Stimulated activated CD4-positive, alpha-beta T cell treated with anti-CD3 and anti-CD28 coated beads, Interleukin-4, amount 100 ng/mL, for 24 hours (primary cell): ENCODE measurements at regions not wholly inside any gene's neighbourhood (a gene's known extent, or its start where the extent isn't known, plus 50 kb on each side); places are given as distances from the start of the nearest gene placed in this dataset.

Experiments
- DNase-seq: peaks from one replicate; pipeline ENCODE4 v3.0.0-alpha.2; 2020

DNA sequence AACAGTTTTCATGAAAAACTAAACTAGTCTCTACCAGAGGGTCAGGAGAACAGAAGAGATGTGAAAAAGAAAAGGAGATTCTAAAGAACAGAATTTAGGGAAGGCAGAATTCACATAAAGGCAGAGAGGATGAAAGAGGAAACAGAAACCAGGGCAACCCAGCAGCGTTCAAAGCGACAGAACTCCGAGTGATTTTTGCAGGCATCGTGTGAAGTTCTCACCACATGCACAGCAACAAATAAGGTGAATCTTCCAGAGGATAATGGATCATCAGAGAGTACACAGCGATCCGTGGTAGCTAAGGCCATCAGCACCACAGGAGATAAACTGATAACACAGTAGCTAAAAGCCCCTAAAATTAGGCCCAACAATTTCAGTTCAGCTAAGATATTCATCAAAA is 250.8 kb upstream of the THBS1 start:
- no peak for DNase-seq

DNA sequence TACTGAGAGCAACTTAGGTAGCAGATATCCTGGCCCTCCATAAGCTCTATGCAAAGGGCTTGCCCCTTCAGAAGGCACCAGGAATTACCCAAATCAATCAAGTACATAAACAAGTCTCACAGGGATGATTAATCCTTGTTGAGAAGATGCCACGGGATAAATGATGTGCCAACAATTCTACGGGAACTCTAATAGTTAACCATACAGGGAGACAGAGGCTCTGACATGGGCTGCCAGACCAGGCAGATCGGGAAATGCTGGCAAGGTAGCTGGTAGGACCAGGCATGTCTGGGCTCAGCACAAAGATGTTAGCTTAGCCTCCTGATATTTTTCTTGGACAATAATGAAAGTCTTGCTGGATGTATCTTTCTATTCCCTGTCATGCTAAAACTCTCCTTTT is 249.3 kb upstream of the THBS1 start:
- no peak for DNase-seq

DNA sequence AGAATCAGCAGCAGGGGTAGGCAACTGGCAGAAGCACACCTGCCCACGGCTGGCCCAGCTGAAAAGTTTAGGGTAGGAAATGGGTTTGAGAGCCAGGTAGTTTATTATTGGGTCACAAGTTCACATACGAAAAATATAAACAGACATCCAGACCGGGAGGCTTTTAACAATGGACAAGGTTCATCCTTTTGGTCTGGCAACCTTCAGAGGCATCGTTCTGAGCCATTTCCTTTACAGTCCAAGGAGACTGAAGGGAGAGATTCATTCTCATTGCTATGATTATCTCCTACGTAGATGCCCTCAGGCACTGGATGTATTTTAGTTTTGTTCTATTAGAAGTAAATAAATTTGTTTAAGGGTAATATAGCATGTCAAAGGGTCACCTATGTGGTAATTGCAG is 248.0 kb upstream of the THBS1 start:
- no peak for DNase-seq

DNA sequence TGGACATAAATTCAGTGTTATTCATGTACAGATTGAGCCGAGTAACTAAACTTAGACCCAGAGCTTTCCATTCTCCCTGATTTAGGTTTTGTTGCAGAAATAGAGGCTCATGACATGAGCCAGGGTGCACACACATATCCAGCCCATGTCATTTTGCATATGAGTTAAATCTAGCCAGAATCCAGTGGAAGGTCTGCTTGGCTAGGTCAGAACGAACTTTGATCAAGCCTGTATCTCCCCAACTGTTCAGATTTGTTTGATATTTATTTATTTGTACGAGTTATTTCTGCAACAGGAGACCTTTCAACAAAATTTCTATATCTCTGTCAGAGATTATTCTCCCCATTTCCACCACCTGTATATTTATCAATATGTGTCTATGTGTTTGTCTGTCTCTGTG is 247.5 kb upstream of the THBS1 start:
- DNase-seq, result no peak

DNA sequence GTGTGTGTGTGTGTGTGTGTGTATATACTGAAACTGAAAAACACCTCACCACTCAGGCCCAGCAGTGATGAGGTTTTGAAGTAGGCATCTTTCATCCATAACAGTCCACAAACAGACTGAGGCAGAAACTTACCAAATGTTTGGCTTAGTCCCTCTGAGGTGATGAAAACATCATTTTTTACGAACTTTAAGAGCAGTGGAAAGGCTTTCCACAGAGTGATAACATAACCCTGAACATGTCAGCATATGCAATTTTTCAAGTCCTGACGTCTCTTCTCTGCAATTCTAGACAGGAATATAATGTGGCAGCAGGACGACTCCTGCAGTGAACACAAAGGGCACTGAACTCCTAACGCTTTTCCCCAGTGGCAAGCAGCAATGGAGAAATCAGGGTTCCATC is 247.0 kb upstream of the THBS1 start:
- DNase-seq, result no peak

DNA sequence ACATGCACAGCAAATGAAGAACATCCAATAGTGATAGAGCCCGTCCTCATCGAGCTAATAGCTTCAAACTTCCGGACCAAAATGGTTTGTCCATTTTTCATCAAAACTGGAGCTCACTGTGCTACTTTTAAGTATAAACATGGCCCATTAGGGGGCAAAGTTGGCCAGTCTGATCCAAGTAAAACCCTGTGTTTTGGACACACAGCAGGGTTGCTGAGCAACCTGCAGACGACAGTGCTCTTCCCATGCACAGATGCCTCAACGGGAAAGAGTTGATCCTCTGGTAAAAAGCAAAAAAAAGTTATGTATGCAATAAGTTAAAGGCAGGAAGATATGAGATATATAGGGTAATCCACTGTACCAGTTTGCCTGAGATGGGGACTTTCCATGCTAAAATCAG is 244.0 kb upstream of the THBS1 start:
- no peak for DNase-seq

DNA sequence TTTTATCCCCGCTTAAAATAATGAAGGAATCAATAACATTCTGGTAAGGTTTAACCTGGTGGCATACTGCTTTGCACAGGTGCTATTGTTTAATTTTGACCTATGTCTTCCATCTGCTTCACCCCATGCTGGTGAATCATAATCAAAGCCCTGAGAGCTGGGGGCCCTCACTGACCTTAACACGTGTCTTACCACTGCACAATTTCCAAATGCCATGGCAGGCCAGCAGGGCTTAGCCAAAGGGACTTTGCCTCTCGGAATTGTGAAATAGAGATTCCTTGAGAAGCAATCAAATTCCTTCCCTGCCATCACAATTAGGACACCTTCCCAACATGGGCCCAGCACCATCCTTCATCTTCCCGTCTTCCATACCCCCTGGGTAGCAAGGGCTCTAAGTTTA is 242.6 kb upstream of the THBS1 start:
- no peak for DNase-seq

DNA sequence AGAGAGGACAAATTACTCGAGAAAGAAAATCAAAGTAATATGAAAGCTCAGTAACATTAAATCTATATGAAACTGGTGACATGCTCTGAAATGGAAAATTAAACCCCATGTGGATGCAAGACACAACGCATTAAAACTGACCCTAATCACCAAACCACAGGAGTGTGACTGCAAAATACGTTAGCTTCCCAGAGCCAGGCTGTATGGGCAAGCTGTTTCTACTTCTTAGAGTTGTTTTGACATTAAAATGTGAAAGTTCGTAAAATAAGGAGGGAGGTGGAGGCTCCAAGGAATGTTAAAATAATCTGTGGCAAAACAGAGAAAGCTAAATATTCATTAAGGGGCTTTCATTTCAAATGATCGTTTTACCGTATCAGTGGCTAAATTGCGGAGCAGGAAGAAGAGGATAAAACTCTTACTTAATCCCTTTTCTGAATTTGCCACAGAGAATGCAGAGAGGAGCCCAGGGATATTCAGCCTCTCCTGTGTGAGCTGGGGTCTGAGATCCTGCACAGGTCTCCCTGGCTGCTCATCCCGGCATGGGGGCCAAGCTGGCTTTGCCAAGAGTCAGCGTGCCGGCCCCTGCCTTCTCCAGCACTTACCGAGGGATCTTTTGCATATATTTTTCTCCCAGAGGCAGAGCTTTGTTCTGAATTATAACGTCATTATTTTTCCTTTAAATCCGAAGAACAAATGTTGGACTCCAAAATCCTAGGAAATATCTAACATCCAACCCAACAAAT is 239.8 kb upstream of the THBS1 start:
- DNase-seq, result no peak

DNA sequence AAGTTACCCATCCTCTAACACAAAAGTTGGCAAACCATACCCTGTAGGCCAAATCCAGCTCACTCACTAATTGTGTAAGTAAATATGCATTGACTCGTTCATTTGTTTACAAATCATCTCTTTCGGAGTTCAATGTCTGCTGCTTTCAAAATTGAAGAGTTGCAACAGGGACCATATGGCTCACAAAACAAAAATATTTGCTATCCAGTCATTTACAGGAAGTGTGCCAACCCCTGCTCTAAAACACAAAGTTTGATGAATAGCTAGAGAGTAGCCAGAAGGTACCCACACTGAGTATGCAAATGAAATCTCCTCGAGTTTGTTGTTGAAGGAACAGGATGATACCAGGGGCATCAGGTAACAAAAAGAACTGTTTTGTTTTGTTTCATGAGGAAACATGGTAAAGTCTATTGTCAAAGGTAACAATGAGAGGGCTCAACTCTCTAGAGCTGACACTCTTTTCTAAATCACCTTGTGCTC is 236.2 kb upstream of the THBS1 start:
- DNase-seq, result no peak

DNA sequence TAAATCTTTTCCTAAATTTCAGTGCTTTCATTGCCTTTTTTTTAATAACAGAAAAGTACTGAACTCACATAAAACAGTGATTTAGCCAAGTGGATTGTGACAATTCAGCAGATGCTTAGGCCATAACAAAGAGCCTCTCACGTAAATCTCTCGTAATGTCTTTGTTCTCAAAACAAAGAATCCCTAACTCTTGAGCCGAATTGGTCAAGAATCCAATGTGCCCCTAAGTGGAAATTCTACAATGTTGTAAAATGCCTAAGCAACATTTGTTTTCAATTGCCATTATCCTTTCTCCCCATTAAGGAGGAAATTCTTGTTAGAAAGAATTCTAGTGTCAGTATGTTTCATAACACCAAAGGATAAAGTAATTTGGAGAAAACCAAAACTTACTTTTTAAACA is 235.7 kb upstream of the THBS1 start:
- DNase-seq, result no peak

DNA sequence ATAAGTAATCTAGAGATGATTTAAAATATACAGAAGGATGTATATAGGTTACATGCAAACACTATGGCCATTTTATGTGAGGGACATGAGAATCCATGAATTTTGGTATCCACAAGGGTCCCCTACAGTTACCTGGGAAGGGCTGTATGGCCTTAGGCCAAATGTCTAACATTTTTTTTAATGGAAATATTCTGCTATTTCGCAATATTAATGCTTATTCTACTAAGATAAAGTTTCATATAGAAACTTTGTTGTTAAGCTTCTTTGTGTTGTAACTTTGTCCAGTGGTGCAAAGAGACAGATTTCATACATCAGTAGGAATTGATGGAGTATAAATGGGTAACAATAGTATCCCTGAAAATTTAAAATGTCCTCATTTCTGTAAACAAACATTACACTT is 233.4 kb upstream of the THBS1 start:
- DNase-seq, result no peak

DNA sequence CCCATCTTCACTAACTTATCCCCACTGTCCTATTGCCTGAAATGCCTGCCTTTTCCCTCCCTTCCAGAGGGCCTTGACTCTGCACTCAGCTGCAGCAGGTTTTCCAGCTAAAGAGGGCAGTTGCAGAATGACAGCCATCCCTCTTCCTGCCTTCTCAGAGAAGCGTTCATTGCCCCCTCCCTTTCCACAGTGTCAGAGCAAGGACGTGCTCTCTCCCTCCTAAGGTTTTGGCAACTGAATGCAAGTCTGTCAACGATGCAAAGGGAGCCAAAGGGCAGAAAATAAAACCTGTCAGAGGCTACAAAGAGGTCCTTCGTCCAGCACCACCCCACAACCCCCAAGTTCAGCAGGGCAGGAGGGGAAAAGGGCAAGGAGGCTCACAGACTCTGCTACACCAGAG is 230.1 kb upstream of the THBS1 start:
- DNase-seq, result no peak

DNA sequence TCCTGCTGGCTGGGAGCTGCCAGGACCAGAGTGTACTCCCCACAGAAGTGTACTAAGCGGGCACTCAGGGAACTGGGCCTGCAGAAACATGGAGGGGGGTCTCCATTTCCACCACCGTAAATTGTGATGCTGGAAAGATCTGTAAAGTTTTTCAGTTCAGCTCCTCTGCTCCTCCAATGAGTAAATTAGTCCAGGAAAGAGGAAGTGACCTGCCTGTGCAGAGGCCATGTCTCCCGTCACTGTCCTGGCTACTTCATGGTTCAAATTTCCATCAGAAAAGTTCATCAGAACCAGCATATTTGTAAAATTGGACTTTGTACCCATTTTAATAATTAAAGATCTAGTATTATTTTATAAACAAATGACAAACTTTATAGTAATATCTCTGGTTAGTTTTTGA is 226.7 kb upstream of the THBS1 start:
- DNase-seq, result no peak

DNA sequence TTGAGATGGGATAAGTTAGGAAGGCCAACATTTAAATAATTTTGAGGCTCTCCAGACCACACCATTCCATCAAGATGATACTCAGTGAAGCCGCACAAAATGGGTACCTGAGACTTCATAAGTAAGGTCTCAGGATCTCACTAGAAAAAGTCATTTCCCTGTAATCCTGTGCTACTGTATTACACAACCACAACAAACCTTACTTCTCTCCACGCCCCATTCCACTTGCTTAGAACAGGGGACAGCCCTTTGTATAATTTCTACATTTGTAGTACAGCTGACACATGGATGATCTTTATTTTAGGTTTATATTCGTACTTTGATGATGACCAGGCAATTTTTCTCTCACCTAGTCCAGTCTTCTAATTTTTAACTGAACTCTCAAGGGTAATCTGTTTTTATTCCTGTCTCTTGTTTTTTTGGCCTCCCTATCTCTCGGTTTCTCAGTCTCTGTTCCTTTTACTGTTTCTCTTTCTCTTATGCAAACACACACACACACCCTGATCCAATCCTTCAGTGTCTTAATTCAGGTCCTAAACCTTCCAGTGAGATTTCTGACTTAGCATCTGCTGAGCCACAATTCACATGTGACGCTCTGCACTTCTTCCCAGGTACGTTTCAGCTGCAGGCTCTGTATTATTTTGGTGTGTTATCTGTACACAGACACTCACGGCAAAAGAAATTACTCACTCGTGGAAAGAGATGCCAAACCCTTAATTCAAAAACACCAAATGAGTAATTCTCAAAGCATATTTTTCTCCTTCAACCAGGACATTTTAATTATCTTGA is 223.2 kb upstream of the THBS1 start:
- no peak for DNase-seq

DNA sequence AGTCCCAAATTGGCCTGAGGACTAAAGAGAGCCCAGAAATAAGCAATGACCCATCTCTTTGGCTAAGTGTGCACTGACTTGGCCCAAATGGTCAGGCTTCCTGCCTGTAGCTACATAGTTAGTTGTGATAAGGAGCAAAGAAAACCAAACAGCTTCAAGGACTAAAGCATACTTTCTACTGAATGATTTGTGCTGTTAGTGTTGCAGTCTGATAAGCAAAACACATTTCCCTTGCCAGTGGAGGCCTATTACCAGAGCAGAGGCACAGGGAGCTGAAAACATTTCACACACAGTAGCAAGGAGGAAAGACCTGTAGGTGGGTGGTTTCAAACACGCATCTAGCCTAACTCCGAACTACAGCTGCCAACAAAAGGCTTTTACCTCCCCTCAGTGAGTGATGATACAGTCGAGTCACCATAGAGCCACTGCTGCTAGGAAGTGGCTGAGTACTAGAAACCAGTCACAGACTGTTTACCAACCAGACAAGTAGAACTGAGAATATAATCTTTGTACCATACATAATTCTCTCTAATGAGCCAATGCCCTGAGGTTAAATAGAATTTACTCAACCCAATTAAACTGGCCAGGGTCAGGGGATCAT is 222.3 kb upstream of the THBS1 start:
- no peak for DNase-seq

DNA sequence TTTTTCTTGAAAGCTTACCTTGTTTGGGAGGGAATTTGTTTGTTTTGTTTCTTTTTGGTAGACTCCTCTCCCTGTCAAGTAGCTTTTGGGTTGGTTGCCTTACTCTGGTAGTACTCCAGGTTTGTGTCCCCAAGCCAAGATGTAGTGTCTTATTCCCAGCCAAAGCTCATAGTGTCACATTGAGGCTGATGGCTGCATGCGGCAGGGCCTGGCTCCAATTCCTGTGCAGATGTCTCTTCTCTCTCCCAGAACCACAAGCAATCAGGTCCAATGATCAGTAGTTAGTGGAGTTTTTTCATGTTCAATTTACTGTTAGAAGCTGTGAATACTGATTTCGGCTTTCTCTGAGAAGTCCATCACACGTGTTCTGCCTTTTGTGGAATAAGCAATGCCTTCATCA is 221.1 kb upstream of the THBS1 start:
- no peak for DNase-seq

DNA sequence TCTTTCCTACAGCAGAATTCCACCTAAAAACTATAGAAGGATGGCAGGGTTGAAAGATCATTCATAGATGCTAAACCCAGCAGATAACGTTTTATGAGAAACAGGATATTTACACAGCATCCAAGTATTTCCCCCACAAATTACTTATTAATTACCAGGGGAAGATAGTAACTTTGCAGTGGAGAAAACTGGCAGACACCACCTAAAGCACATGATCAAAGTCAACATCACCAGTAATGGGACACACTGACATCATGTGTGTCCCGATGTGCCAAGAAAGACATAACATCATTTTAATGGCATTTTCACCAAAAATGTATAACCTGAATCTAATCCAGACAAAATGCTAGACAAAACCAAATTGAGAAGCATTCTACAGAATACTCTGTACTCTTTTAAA is 220.4 kb upstream of the THBS1 start:
- DNase-seq, result no peak

DNA sequence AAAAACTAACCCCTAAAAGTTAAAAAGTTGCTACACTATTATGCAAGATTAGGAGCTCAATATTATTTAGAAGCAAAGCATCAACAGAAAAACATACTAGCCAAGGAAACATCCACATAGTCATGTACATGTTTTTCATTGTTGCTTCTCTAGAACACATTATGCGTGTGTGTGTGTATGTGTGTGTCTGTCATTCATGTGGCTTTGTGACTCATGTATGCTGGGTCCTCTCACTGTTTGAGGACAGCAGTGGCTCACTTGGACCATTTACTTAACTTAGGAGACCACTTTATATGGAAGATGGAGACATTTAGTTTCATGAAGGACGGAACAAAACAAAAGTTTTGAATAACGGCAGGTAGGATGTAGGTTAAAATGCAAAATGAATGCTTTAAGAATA is 219.4 kb upstream of the THBS1 start:
- DNase-seq, result no peak

DNA sequence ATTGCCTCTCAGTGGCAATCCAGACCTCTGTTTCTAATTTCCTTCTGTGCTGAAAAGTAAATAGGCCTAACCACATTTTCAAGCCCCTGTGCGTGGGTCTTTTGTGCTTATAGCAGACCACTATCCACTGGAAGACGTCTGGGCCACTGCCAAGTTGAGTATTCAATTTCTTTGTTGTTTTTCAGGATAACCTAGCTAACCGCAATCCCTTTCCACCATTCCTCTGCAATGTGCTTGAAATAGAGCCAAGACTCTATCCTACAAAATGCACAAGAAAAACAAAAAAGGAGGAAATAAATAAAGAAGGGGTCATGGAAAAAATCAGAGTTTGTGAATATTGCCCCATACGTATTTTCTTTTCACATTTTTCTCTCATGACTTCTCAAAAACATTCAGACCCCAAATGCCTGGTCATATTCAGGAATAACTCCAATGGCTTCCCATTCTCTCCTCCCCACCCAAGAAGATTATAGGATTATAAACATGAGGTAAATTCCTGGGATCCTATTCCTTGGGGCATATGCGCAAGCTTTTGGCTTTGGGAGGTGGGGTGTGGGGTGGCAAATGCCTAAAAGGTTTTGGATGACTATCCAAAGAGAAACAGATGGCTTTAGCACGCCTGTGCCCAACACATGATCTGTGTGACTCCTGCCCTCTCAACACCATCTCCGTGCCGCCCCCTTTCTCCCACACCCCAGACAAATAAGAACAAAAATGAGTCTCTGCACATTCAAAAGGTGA is 217.9 kb upstream of the THBS1 start:
- no peak for DNase-seq

DNA sequence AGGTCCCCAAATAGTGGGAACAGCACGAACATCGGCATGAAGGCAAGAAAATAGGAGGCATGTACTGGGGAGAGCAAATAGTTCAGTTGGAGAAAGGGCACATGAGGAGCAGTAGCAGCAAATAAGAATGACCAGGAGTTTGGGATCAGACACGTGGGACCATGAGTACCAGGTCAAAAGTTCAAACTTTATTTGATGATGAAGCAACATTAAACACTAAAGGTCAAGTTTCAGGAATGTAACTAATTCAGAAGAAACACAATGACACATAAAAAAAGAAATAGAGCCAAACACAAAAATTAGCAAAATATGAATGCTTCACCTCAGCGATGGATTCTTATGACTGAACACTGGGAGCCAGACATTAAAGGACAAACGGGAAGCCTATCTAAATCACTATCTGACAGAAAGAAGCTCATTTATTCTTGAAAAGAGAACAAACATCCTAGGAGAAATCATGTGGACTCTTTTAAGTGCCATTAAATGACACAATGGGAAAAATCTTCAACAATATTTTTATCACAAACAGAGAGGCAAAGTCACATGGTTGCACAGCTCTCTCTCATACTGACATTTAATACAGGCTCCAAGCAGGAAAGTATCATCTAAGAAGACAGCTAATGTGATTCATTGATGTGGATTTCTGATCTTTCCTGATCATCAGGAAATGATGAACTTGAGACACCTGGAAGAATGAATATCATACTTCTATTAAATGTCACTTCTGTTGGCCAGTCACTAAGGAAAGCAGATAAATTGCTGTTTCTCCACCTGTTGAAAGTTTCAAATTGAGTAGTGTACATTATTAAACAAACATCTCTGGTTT is 216.9 kb upstream of the THBS1 start:
- no peak for DNase-seq

DNA sequence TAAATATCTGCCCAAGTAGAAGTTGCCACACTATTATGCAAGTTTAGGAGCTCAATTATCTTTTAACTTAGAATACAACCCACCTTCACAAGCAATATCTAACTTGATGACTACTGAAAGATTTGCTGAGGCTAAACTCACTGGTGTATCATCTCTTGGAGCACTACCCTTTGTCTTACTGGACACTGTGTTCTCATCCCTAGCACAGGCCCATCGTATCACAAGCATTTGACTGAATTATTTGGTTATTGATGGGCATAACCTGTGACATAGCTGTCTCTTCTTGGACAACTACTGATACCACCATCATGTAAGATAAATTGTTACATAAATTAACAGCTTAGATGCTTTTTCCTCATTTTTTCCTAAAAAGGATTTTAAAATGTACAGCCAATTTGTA is 216.2 kb upstream of the THBS1 start:
- DNase-seq, result no peak

DNA sequence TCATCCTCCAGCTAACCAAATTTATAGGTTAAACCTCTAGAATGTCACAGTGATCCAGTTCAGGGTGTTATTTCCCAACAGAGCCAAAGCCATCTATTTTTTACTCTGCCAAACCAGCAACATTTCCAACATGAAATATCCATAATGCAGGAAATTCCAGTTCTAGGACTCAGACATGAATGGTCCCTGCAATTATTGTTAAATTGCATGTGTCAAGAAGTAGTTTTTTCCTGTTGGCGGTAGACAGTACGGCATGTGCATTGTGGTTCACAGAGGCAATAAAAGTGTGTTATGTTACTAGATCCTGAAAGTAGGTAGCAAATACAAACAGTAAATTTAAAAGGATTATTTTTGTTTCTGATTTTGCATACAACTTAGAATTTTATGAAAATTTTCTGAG is 215.7 kb upstream of the THBS1 start:
- DNase-seq, result no peak

DNA sequence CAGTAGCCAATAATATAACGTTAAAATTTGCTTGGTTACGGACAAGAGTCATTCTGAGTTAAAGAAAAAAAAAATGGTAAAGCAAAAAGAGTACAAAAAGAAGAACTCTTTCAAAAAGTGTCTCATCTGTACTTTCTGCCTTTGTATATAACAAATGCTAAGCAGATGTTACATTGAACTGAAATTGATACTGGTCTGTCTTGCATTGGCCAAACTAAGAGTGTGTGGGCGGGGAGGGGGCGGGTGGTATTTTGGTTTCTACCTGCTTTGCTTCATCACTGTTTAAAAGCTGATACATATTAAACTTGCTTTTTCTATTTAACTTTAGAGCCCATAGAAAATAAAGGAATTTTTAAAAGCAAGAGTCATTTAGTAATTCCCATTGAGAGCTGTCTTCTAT is 215.0 kb upstream of the THBS1 start:
- DNase-seq, result no peak
